Adrenal gland (tissue), 9 donors: ENCODE measurements at regions not wholly inside any gene's neighbourhood (a gene's known extent, or its start where the extent isn't known, plus 50 kb on each side); places are given as distances from the start of the nearest gene placed in this dataset.

Experiments used
- DNase-seq, 7 donors: peaks; one replicate each; pipeline ENCODE4 v3.0.0-alpha.2; 2019 to 2020
- H3K27ac ChIP-seq, 5 donors: fragments of 200-600 bp; sonication (generic) in 4 of 5; 1 replicate in 3 of 5; 2 replicates in 2 of 5; pipeline versions ENCODE4 v1.5.1 to v1.8.0; 2016 to 2020; ENCODE audit warnings: mild to moderate bottlenecking in 1 of 5
- H3K27me3 ChIP-seq: fragments of 200-600 bp; 2 replicates; pipeline ENCODE4 v1.8.0; 2021
- H3K36me3 ChIP-seq, 2 donors: fragments of 200-600 bp; replicated peaks in 1 of 2; 1 replicate in 1 of 2; 2 replicates in 1 of 2; pipeline versions ENCODE4 v1.5.1 to v1.8.0; 2018 to 2022
- H3K4me1 ChIP-seq, 2 donors: fragments of 200-600 bp; replicated peaks in 1 of 2; 1 replicate in 1 of 2; 2 replicates in 1 of 2; pipeline versions ENCODE4 v1.5.1 to v1.8.0; 2018 to 2021
- H3K4me3 ChIP-seq, 4 donors: fragments of 200-600 bp; sonication (generic) in 3 of 4; one replicate each; pipeline ENCODE4 v1.5.1; 2016 to 2018
- H3K9me3 ChIP-seq, 3 donors: fragments of 200-600 bp; sonication (generic) in 1 of 3; replicated peaks in 1 of 3; 1 replicate in 2 of 3; 2 replicates in 1 of 3; pipeline versions ENCODE4 v1.5.1 to v1.8.0; 2016 to 2021
- CTCF ChIP-seq, 6 experiments: fragments of 450-650 bp in 4 of 6; fragments of 200-600 bp in 2 of 6; sonication (generic) in 1 of 6; IDR thresholded peaks; 1 replicate in 5 of 6; 2 replicates in 1 of 6; pipeline versions ENCODE4 v1.5.1 to v1.8.0; 2016 to 2021; ENCODE audit warnings: antibody characterized with exemption in 6 of 6, mild to moderate bottlenecking in 2 of 6, moderate library complexity in 1 of 6
- POLR2A ChIP-seq, 2 donors: fragments of 450-650 bp; IDR thresholded peaks; one replicate each; pipeline ENCODE4 v1.6.1; 2017; ENCODE audit warnings: antibody characterized with exemption in 2 of 2, mild to moderate bottlenecking in 2 of 2, moderate library complexity in 1 of 2
- WGBS, 4 donors: extraction: QIAGEN DNeasy Blood & Tissue Kit in 2 of 4; methylation state at CpG; one replicate each; pipeline versions ENCODE4 v1.1.5 to v1.1.7; 2013 to 2017; 5-methylcytosine and 5-hydroxymethylcytosine counted together
- intact Hi-C, 2 donors: fragments of 100-400 bp; cut with DNase I; formaldehyde crosslinking; loops; one replicate each; pipeline versions ENCODE4 v1.14.1 to v1.15.0; 2022 to 2023
- donor health status: healthy with polysubstance abuse.
- donor health status: Bipolar disorder and iron deficiency.
- donor health status: DM: yes; HTN: yes; CAD: no.
- donor health status: DM: no; HTN: no; CAD: no.
- donor health status: DM: no; HTN: no; CAD: no.

DNA sequence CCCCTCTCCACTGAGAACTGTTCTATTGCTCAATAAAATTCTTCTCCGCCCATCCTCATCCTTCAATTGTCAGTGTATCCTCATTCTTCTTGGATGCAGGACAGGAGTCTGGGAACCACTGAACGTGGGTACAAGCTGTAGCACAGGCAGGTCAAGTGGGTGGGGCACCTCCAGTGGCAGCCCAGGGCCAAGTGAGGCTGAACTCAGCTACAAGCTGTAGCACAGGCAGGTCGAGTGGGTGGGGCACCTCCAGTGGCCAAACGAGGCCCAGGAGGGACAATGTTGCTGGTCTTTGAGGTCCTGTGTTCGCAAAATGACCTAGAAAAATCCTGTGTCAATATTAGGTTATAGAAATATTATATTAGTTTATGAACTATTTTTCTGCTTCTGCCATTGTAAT lies 352.0 kb downstream of the TMX3 start:
- WGBS, 4 donors = 66 to 75% (median 68%) methylated on average over 5 of the region's 5 CpGs
- H3K9me3 ChIP-seq = no peaks in the 10 kb centered on the region
- H3K4me3 ChIP-seq = no peak overlapping the region
- no peaks in the 10 kb centered on the region for H3K4me1 ChIP-seq
- DNase-seq = no peak
- H3K36me3 ChIP-seq = no peaks in the 10 kb centered on the region
- no peak overlapping the region for H3K27ac ChIP-seq
- intact Hi-C loops = loop anchor here in 1 of 2 donors (10.0 kb wide), 1 partner anchor 62 kb away; no protein-coding TSS in a partner anchor
- H3K27me3 ChIP-seq = no peaks in the 10 kb centered on the region
- no peak for TF ChIP-seq CTCF (IDR thresholded peaks at IDR 0.05)
- TF ChIP-seq POLR2A (IDR thresholded peaks at IDR 0.05) = no peak

DNA sequence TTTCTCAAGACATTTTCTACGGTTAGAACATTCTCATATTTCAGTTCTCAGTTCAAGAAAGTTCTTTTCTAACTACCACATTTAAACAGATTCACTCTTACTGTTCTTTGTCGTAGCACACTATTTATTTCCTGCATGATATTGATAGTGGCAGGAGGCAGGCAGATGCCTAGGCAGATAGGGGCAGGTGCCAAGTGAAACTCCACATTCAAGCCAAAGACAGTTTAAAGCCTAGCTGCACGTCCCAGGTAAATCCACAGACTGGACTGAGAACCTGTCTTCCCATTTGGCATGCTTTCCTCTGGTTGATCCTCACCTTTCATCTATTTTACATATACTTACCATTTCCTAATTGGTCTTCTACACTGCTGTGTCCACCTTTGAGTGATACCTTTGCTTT lies 359.3 kb downstream of the TMX3 start:
- TF ChIP-seq CTCF (IDR thresholded peaks at IDR 0.05) (no peak), POLR2A (IDR thresholded peaks at IDR 0.05) (no peak)
- no peaks in the 10 kb centered on the region for H3K36me3 ChIP-seq
- H3K4me3 ChIP-seq = no peak overlapping the region
- H3K27me3 ChIP-seq = no peaks in the 10 kb centered on the region
- no peak for DNase-seq
- no peaks in the 10 kb centered on the region for H3K4me1 ChIP-seq
- 30 to 37% (median 33%) methylated on average over 3 of the region's 3 CpGs for WGBS, 4 donors
- intact Hi-C loops = no loop called here
- no peak overlapping the region for H3K27ac ChIP-seq
- H3K9me3 ChIP-seq = no peaks in the 10 kb centered on the region

DNA sequence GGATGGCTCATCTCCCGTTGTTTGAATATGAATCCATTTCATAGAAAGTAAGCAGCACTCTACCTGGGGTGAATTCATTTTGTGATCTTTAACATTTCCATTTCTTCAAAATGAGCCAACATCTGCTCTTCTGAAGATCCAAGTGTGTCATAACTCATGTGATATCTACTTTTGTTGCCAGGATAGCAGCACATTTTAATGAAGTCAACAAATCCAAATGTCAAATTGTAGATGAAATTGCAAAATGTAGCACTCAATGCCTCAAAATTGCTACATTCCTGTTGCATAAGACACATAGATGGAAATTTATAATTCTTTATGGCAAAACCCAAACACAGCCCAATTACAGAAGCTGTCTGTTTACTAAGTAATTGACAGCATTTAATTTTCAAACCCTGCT lies 360.7 kb downstream of the TMX3 start:
- DNase-seq = no peak
- Histone ChIP-seq H3K36me3 (no peaks in the 10 kb centered on the region), H3K27me3 (no peaks in the 10 kb centered on the region), H3K4me1 (no peaks in the 10 kb centered on the region), H3K4me3 (no peak overlapping the region), H3K27ac (no peak overlapping the region), H3K9me3 (no peaks in the 10 kb centered on the region)
- TF ChIP-seq POLR2A (IDR thresholded peaks at IDR 0.05) (no peak), CTCF (IDR thresholded peaks at IDR 0.05) (no peak)
- intact Hi-C loops = no loop called here
- 92 to 94% (median 93%) methylated on average over 1 of the region's 1 CpG for WGBS, 4 donors

- H3K27ac ChIP-seq = no peak overlapping the region
- WGBS, 4 donors = 94 to 97% (median 94%) methylated on average over 2 of the region's 2 CpGs
- intact Hi-C loops = no loop called here
- H3K27me3 ChIP-seq = no peaks in the 10 kb centered on the region
- H3K36me3 ChIP-seq = no peaks in the 10 kb centered on the region
- no peak for TF ChIP-seq CTCF (IDR thresholded peaks at IDR 0.05)
- TF ChIP-seq POLR2A (IDR thresholded peaks at IDR 0.05) = no peak
- no peak overlapping the region for H3K4me3 ChIP-seq
- no peaks in the 10 kb centered on the region for H3K9me3 ChIP-seq
- H3K4me1 ChIP-seq = no peaks in the 10 kb centered on the region
- no peak for DNase-seq
Measured at GRCh38 chr18:68342039-68342659, 372.8 kb downstream of the TMX3 start.
